ENCODE measurements at regions not wholly inside any gene's neighbourhood (a gene's known extent, or its start where the extent isn't known, plus 50 kb on each side); places are given as distances from the start of the nearest gene placed in this dataset.

GRCh38 chr13:80132741-80133601, 208.0 kb downstream of the SPRY2 start:
- DNase-seq (ENCODE audit: low read depth in 2 of 2), result no peak

GRCh38 chr13:80131204-80131603, 209.7 kb downstream of the SPRY2 start:
- no peak for DNase-seq (ENCODE audit: low read depth in 2 of 2)

DNA sequence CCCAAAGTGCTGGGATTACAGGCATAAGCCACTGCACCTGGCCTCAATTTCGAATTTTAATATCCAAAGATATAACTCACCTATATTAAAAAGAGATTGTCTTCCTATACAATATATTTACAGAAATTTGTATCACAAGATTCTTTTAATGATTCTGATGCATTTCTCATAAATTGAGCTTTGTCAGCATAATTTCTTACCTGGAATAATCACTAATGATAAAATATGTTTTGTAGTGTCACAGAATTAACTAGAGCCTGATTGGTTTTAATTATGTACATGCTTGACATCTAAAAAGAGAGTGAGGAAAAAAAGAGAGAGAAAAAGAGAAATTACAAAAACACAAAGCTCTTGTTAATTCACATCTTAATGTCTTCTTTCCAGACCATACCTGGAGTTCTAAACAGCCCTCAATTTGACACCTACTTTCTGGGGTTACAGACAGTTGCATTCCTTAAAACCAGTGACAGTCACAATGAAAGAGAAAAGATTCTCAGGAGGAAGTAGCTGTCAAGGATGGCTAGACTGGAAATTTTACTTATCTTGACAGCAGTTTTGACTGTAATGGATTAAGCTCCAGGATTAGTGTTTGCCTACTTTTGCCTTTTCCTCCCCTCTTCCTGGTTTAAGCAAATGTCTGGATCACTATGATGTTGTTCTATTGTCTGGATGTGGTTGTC, 214.4 kb downstream of the SPRY2 start:
- DNase-seq (ENCODE audit: low read depth in 2 of 2), result no peak

DNA sequence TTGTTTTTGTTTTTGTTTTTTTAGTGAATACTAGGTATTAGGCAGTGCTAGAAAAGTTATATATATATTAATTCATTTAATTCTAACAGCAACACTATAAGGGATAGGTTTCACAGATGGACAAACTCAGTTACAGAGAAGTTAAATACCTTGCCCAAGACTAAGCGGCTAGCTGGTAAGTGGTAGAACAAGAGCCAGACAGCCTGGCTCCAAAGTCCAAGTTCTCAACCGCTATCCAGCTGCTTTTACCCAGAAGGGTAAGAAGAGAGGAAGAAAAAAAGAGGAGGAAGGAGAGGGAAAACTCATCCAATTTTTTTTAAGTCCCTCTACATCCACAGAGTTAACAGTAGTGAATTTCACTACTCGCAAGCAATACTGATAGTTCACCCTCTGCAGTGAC, 217.0 kb downstream of the SPRY2 start:
- DNase-seq (ENCODE audit: low read depth in 2 of 2), result no peak

- DNase-seq (ENCODE audit: low read depth in 2 of 2), result no peak
Measured at GRCh38 chr13:80121038-80121437, 219.9 kb downstream of the SPRY2 start.

DNA sequence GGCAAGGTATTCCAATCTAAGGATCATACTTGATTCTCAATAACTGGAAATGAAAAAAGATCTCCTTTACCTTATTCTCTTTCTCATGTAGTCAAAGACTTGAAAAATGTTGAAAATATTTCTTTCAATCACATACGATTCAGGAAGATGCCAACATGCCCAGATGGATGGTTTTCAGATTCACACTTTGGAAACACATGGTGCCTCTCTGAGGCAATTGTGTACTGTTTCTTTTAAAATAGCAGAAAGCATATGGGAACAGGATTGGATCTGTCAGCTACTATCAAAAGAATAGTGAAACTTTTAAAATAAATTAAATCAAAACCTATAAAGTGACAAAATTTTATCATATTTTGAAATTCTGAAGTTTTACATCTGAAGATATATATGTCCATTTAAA, 222.4 kb downstream of the SPRY2 start:
- DNase-seq (ENCODE audit: low read depth in 2 of 2), result no peak

DNA sequence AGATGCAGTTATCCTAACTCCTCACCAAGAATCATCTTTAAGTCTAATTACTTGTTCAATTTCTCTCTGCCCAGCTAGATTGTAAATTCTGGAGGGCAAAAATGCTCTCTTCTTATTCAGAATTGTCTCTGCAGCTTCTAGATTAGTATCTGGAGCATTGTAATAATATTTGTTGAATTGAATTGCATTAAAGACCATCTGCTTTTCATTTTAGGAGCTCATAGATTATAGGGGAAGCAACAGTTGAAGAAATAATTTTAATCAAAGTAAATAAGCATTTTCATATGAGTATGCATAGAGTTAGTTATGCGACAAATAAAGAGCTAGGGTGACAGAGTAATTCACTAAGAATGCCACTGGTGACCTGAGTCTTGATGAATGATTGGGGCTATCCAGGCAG, 222.8 kb downstream of the SPRY2 start:
- DNase-seq (ENCODE audit: low read depth in 2 of 2), result no peak

- DNase-seq (ENCODE audit: low read depth in 2 of 2), result no peak
Measured at GRCh38 chr13:80117515-80117914, 223.4 kb downstream of the SPRY2 start.

- no peak for DNase-seq (ENCODE audit: low read depth in 2 of 2)
Measured at GRCh38 chr13:80116107-80116506, 224.8 kb downstream of the SPRY2 start.

DNA sequence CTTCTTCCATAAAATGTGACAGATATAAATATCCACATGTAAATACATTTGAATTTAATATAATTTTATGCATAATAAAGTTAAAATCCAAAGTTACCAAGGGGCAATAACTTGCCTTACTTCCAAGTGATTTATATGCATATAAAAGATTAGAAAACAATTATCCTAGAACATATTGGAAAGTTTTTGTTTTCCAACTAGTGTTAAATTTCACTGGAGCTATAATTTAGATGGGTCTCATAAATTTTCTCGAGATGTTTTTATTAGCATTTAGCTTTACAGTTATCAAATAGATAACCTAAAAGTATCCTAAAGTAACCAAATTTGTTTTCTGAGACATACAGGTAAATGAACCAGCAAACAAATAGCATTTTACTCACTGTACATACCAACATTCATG, 225.3 kb downstream of the SPRY2 start:
- DNase-seq (ENCODE audit: low read depth in 2 of 2), result no peak

GRCh38 chr13:80113714-80114454, 227.0 kb downstream of the SPRY2 start:
- no peak for DNase-seq (ENCODE audit: low read depth in 2 of 2)

DNA sequence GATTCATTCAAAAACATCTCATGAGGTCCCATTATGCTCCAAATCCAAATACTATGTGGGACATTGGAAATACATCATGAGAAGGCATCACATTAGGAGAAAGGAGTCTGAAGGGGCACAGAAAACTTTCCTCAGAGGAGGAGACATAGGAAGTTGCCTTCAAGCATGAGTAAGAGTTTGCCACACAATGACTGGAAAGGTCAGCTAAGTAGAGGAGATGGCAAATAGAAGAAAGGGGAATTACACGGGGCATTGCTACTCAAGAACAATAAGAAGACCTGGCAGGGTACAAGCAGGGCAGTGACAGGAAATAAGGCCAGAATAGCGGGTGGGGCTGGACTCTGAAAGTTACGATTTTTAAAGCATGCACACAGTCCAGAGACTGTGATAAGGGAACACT, 231.6 kb downstream of the SPRY2 start:
- DNase-seq (ENCODE audit: low read depth in 2 of 2), result no peak

- no peak for DNase-seq (ENCODE audit: low read depth in 2 of 2)
Measured at GRCh38 chr13:80105350-80105749, 235.6 kb downstream of the SPRY2 start.

DNA sequence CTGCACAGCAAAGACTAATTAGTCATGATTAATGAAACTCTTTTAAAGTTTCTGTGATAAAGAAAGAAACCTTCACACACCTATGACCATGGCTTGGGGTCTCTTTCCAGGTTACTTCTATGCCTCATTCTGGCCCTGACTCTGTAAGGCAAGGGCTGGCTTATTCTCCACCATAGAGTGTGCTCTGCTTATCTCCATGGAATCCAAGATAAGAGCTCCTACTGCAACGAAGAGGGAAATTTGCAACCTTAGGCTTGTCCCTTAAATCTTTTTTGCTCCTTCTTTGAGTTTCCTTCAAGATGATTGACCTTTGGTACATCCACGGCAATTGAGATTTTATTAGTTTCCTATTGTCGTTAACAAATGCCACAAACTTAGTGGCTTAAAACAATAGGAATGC, 239.9 kb downstream of the SPRY2 start:
- no peak for DNase-seq (ENCODE audit: low read depth in 2 of 2)

GRCh38 chr13:80100636-80101035, 240.3 kb downstream of the SPRY2 start:
- no peak for DNase-seq (ENCODE audit: low read depth in 2 of 2)

- DNase-seq (ENCODE audit: low read depth in 2 of 2), result no peak
Measured at GRCh38 chr13:80097561-80097960, 243.4 kb downstream of the SPRY2 start.

DNA sequence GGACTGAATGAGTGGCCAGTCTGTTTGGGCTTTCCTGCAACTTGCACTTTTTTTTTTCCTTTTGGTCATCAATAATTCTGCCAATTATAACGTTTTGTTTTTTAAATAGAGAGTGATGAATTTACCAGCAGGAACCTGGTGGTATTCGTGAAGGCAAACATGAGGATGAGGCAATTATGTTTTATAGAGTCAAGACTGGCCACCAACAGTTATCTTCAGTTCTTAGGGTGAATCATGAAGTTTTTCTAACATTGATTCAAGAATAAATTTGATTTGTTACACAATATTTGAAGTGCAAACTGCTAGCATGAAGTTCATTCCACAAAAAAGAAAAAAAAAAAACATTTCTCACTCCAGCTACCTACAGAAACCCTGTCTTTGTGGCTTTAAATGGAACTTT, 244.5 kb downstream of the SPRY2 start:
- no peak for DNase-seq (ENCODE audit: low read depth in 2 of 2)

DNA sequence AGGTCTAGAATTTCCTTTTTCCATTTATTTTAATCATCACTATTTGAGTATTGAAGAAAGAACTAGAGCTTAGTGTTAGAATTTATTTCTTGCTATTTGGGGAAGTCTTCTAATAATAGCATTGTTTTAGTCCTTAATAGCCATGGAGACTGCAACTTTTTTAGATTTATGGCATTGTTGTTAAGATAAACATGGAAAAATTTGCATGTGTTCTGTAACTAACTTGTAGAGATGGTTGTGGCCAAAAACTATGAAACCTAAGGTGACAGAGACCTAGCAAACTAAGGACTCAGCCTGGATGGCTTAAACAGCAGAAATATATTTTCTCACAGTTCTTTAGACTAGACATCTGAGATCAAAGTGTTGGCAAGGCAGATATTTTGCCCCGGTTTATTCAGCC, 246.4 kb downstream of the SPRY2 start:
- no peak for DNase-seq (ENCODE audit: low read depth in 2 of 2)

DNA sequence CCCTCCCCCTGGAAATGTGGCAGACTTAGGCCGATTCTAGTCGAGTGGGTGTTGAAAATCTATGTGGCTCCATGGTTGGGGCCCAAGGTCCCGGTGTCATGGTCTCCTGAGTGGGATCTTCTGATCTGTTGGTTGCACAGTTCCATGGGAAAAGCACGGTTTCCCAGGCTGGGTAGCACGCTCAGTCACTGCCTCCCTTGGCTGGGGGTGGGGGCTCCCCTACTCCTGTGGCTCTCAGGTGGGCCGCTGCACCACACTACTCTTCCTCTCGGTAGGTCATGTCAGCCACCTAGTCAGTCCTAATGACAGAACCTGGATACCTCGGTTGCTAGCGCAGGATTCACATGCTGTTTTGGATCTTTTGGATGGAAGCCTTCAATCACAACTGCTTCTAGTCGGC, 247.0 kb downstream of the SPRY2 start:
- DNase-seq (ENCODE audit: low read depth in 2 of 2), result no peak

DNA sequence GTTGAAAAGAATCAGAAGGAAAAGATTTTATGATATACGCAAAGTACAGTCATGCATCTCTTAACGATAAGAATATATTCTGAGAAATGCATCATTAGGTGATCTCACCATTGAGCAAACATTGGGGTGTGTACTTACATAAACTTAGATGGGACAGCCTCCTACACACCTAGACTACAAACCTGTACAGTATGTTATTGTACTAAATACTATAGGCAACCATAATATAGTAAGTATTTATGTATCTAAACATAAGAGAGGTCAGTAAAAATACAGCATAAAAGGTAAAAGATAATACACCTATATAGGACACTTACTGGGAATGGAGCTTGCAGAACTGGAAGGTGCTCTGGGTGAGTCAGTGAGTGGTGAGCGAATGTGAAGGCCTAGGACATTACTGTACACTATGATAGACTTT, 254.6 kb downstream of the SPRY2 start:
- no peak for DNase-seq (ENCODE audit: low read depth in 2 of 2)

DNA sequence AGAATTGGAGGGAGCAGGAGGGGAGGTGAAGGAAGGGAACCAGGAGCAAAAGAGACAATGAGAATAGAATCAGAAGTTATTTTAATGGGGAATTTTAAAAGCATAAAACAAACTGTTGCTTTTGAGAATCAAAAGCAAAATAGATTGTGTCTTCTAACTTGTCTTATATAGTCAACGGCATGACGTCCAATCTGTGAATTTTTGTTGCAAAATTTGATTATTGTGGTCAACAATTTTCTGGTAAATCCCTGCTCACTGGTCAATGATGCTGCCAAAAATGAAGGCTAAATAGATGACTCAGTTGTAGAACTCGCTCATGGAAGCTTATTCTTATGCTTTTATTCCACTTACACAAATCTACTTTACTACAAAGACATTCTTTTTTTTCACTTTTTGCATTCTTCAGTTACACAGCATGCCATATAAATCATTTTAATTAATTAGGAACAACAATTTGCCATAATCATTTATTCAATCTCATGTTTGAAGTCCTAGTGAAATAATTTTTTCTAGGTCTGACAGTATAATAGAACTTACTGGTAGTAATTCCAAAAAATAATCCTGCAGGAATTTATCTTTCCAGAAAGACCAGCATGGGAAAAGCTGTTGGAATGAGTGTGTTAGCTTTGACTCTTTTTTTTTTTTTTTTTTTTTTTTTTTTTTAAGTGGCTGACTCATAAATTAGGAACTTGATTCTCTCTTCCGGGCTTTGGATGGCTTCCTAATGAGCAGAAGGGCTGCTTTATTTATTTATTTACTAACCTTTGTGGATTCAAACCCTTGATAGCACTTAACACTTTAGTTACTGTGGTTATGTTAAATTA, 256.9 kb downstream of the SPRY2 start:
- DNase-seq (ENCODE audit: low read depth in 2 of 2), result no peak

Measured in stimulated activated CD4-positive, alpha-beta T cell treated with anti-CD3 and anti-CD28 coated beads, Interleukin-1b, Interleukin-23, amount 100 ng/mL, for 1 hour (primary cell).